CD4-positive, alpha-beta T cell treated with Interleukin-4 for 1 hour (primary cell): ENCODE measurements at regions not wholly inside any gene's neighbourhood (a gene's known extent, or its start where the extent isn't known, plus 50 kb on each side); places are given as distances from the start of the nearest gene placed in this dataset.

Experiments
- DNase-seq, 2 donors: peaks; one replicate each; pipeline ENCODE4 v3.0.0-alpha.2; 2020 to 2022

DNA sequence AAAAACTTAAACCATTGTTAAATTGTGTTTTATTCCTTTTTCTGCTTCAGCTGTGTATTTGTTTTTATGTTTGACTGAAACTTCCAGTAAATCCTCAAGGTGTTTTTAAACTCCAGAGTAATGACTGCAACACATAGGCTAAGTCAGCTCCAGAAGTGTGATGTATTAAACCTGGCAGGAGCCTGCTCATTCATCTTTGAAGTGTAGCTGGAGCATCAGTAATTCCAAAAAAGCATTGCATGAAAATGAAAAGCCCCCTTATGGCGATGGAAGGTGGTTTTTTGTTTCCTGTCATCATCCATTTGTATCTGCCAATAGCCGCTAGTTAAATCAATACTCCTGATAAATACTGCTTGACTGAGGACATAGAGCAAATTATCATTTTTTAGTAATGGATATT, 474.2 kb upstream of the ADAMTS16 start:
- no peak for DNase-seq

DNA sequence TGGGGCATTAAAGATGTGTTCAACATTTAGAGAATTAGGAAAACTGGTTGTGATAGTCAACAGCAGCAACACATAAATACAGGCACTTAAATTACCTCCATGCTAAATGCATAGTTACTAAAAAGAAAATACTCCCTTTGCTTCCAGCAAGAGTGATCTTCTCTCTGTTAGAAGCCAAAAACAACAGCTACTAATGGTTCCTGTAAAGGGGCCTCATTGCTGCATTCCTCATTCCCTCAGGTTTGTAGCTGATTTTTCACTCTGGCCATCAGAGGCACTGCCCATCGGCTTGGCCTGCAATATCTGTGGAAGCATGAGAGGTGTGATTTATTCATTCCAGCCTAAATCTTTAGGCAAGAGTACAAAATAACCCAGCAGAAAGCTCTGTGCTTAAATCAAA, 466.0 kb upstream of the ADAMTS16 start:
- DNase-seq: no peak

GRCh38 chr5:4676934-4677333, 463.2 kb upstream of the ADAMTS16 start:
- no peak for DNase-seq

DNA sequence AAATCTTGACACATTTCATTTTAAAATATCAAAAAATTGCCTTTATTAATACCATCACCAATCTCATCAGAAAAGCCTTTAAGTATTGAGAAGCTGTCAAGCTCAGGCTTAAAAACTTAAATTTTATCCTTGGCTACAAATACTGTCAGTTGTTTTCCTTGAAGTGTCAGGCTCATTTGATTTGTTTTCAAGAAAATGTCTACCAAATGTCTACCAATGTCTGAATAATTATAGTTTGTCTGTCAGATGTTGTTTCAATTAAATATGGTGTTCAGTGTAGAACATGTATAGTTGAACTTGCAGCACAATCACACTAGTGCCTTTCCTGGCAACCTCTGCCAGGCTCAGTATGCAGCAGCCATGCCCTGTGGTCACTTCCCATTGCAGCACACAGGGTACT, 455.2 kb upstream of the ADAMTS16 start:
- no peak for DNase-seq

- DNase-seq: no peak
Measured at GRCh38 chr5:4698596-4698995, 441.5 kb upstream of the ADAMTS16 start.

DNA sequence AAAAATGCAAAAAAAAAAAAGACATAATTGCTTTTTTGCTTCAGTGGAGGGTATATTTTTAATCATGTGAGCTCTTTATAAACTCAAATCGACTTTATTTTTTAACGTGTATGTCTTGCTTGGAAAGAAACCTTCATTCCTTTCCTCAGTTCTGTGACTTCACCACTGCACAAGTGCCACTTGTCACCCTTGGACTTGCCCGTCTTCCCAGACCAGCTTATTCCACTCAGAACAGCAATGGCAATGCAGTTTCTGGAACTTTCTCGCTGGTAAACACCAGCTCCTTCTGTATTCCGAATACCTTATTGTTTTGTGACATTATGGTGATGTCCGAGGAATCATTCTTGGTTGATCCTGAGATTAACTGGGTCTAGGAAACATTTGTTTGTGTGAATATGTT, 440.5 kb upstream of the ADAMTS16 start:
- DNase-seq: no peak

GRCh38 chr5:4700069-4700468, 440.1 kb upstream of the ADAMTS16 start:
- no peak for DNase-seq

DNA sequence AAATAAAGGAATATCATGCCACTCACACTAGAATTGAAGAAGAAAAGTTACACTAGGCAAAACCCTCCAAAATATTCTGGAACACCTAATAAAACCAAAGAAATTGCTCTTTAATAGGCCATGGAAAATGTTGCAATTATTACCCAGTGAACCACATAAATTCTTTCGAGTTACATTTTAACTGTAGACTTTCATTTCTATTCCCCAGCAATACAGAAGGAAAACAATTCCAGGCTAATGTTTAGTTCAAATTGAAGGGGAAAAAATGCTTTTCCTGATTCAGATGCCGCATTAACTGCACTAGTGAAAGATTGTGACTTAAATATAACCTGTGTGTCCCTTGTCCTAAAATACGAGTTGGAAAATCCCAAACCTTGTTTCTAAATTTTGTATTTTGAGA, 439.3 kb upstream of the ADAMTS16 start:
- no peak for DNase-seq

- no peak for DNase-seq
Measured at GRCh38 chr5:4703931-4704458, 436.1 kb upstream of the ADAMTS16 start.

GRCh38 chr5:4704951-4705350, 435.2 kb upstream of the ADAMTS16 start:
- no peak for DNase-seq

- DNase-seq: no peak
Measured at GRCh38 chr5:4716781-4717180, 423.3 kb upstream of the ADAMTS16 start.

DNA sequence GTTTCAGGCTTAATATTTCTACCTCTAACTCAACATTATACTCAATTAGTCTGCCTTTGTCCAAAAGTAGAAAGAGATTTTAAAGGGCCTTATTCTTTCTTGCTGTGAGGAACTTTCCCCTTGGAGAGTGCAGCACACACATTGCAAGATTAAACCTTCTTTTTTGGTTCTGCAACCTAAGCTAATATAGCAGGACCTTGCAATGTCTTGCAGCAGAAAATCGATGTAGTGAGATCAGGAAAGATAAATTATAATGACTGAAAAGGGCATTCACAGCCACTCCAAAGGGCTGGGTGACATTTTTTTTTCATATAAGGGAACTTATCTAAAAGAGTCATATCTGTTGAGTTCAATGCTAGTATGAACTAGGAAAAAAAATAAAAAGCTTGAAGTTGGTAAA, 422.7 kb upstream of the ADAMTS16 start:
- DNase-seq: no peak

GRCh38 chr5:4720831-4721230, 419.3 kb upstream of the ADAMTS16 start:
- no peak for DNase-seq

- no peak for DNase-seq
Measured at GRCh38 chr5:4722886-4723285, 417.2 kb upstream of the ADAMTS16 start.

- DNase-seq: no peak
Measured at GRCh38 chr5:4725594-4725993, 414.5 kb upstream of the ADAMTS16 start.

DNA sequence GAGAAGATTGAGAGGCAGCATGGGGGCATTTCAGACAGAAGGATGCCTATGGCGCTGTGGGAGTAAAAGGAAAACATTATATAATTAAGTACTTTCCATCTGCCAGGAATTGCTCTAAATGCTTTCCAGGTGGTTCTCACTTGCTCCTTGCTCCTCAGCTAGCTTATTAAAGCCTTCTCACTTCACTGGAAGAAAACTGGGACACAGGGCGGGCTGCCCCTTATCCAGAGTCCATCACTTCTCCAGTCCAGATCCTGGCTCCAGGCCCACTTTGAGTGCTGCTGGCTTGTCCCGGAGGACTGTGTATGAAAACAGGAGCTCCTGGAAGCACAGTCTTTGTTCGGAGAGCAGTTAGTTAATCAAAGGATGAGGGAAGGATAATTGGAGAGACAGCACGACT, 409.9 kb upstream of the ADAMTS16 start:
- DNase-seq: no peak

GRCh38 chr5:4734348-4734747, 405.8 kb upstream of the ADAMTS16 start:
- no peak for DNase-seq

DNA sequence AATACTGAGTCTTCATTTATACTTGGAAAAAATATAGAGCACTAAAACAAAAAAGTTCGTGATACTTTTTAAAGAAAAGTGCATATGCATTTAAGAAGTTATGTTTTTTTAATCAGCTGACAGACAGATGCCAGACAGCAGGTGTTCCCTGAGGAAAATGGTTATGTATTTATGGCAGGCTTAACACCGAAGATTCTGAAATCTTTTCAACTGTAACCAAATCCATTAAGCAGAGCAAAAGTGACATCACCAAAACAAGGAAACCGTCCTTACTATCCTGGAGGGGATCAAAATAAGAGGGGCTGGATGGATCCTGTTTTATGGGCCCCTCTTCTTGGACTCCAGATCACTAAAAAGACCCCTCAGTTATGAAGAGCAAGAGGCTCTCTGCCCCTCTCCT, 404.9 kb upstream of the ADAMTS16 start:
- DNase-seq: no peak

GRCh38 chr5:4737868-4738267, 402.3 kb upstream of the ADAMTS16 start:
- no peak for DNase-seq

- DNase-seq: no peak
Measured at GRCh38 chr5:4738298-4738697, 401.8 kb upstream of the ADAMTS16 start.

DNA sequence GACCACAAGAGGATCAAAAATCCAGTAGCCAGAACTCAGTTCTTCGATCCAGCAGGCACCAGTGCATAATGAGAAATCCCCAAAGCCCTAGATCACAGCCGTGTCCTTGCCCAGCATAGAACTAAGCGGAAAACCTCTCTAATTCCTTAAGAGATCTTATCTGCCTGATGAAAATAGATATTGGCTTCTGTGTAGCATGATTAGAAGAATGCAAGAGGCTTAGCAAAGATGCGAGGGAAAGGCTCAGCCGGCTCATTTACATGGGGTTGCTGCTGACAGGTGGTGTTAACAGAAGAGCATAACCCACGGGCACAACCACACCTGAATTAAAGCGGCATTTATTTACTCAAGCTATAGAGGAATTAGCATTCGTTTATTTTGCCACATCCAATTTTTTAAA, 400.0 kb upstream of the ADAMTS16 start:
- DNase-seq: no peak

GRCh38 chr5:4758550-4758949, 381.6 kb upstream of the ADAMTS16 start:
- DNase-seq: no peak

GRCh38 chr5:4758996-4759395, 381.1 kb upstream of the ADAMTS16 start:
- no peak for DNase-seq

DNA sequence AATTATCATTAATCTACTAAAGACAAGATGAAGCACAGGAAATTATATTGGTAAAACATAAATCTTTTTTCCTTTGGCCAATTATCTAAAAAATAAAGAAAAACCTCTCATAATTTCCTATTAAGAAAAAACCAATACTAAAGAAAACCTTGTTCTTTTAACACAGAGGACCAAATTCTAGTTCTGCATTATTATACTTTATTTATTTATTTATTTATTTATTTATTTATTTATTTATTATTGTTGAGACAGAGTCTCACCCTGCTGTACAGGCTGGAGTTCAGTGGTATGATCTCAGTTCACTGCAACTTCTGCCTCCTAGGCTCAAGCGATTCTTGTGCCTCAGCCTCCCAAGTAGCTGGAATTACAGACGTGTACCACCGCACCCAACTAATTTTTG, 377.8 kb upstream of the ADAMTS16 start:
- DNase-seq: no peak

GRCh38 chr5:4765411-4765810, 374.7 kb upstream of the ADAMTS16 start:
- no peak for DNase-seq

DNA sequence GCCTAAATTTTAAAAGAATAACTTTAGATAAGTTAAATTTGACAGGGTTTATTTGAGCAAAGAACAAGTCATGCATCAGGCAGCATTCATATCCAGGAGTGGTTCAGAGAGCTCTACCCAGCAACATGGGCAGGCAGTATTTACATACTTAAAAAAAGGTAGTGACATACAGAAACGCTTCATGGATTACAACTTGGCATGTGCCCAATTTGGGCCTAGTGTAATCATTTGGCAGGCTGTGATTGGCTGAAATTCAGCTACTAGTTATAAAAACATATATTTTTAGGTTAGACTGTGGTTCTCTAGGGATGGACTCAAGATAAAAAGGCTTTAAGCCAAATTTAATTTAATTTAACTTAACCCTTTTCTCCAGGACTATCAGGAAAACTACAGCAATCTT, 374.0 kb upstream of the ADAMTS16 start:
- DNase-seq: no peak
